GM13977 (cell line): ENCODE measurements at regions not wholly inside any gene's neighbourhood (a gene's known extent, or its start where the extent isn't known, plus 50 kb on each side); places are given as distances from the start of the nearest gene placed in this dataset.

Experiments used
- DNase-seq: peaks from one replicate; pipeline ENCODE4 v3.0.0; 2012; ENCODE audit warnings: low spot score
- CTCF ChIP-seq: IDR thresholded peaks from 2 replicates; pipeline ENCODE4 v1.5.1; 2012; ENCODE audit warnings: mild to moderate bottlenecking, control low read depth; ENCODE audit not compliant: insufficient read depth; ENCODE audit errors: extremely low read depth, missing control alignments
- in situ Hi-C: fragments of 300-500 bp; cut with MboI; formaldehyde crosslinking; loops from one replicate; pipeline ENCODE4 v1.12.0; 2022; ENCODE audit warnings: low sequenced_read_pairs, low pct_unique_long_range_greater_than_20kb, mixed read lengths, inconsistent platforms; ENCODE audit not compliant: unreplicated experiment

- in situ Hi-C loops, result no loop called here
- TF ChIP-seq CTCF, result no peak
- DNase-seq, result no peak
Measured at GRCh38 chr6:74137911-74138310, 441.9 kb downstream of the CD109 start.

- in situ Hi-C loops, result no loop called here
- no peak for TF ChIP-seq CTCF
- no peak for DNase-seq
Measured at GRCh38 chr6:74134327-74134726, 438.3 kb downstream of the CD109 start.

GRCh38 chr6:74133073-74133472 is 437.1 kb downstream of the CD109 start:
- in situ Hi-C loops, result no loop called here
- DNase-seq, result no peak
- no peak for TF ChIP-seq CTCF

GRCh38 chr6:74130641-74131040 is 434.6 kb downstream of the CD109 start:
- in situ Hi-C loops, result no loop called here
- DNase-seq, result no peak
- TF ChIP-seq CTCF, result no peak

GRCh38 chr6:74128536-74128935 is 432.5 kb downstream of the CD109 start:
- no peak for TF ChIP-seq CTCF
- DNase-seq, result no peak
- in situ Hi-C loops, result no loop called here

- in situ Hi-C loops, result no loop called here
- no peak for DNase-seq
Measured at GRCh38 chr6:74117113-74117512, 421.1 kb downstream of the CD109 start.

More at GRCh38 chr6:74117113-74117512, 421.1 kb downstream of the CD109 start:
- TF ChIP-seq CTCF, result no peak
